ENCODE measurements at regions not wholly inside any gene's neighbourhood (a gene's known extent, or its start where the extent isn't known, plus 50 kb on each side); places are given as distances from the start of the nearest gene placed in this dataset.

DNA sequence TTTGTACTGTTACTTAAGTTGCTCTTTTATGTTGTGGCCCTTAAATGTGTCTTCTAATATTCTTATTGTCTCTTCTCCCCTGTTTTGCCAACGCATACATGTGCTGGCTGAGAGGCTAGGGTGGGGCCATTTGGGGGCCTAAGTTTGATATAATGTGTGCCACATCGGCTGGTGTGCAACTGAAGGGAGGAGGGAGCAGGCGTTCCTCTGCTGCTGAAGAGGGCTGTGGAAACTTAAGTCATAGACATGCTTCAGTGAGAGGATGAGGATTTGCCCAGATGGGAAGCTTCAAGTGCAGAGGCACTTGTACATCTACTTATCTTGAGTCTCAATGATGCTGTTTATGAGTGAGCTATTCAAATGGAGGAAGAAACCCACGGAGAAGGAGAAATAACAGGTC lies 630.6 kb downstream of the LMO4 start:
- TF ChIP-seq CTCF (IDR thresholded peaks at IDR 0.05; ENCODE audit: insufficient read depth, low read length, poor library complexity, severe bottlenecking): no peak
- Histone ChIP-seq H3K36me3 (ENCODE audit: control insufficient read depth, insufficient read depth, low read length) (no peaks in the 10 kb centered on the region), H3K4me3 (ENCODE audit: low read depth, low read length) (no peak overlapping the region), H3K27me3 (ENCODE audit: control insufficient read depth, insufficient read depth, low read length) (no peaks in the 10 kb centered on the region)
- no peak for DNase-seq (ENCODE audit: low read depth)

- H3K4me3 ChIP-seq (ENCODE audit: low read depth, low read length): no peak overlapping the region
- DNase-seq (ENCODE audit: low read depth): no peak
- no peak for TF ChIP-seq CTCF (IDR thresholded peaks at IDR 0.05; ENCODE audit: insufficient read depth, low read length, poor library complexity, severe bottlenecking)
- no peaks in the 10 kb centered on the region for H3K27me3 ChIP-seq (ENCODE audit: control insufficient read depth, insufficient read depth, low read length)
- no peaks in the 10 kb centered on the region for H3K36me3 ChIP-seq (ENCODE audit: control insufficient read depth, insufficient read depth, low read length)
Observed at GRCh38 chr1:87961992-87962391, 633.3 kb downstream of the LMO4 start.

DNA sequence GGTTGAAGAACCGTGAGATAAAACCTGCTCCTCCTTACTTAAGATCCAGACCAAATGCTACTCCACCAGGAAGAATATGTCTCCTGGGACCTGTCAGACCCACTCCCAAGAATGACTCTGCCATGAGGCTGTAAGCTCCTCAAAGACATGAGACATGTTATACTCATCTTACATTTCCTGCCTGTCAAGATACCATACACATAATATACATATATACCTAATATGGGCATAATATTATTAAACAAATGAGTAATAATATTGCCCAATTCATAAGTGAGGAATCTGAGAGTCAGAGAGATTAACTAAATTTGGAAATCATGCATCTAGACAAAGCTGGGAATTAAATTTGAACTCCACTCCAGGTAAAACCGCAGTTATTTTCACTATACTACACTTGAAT lies 634.9 kb downstream of the LMO4 start:
- Histone ChIP-seq H3K36me3 (ENCODE audit: control insufficient read depth, insufficient read depth, low read length) (no peaks in the 10 kb centered on the region), H3K4me3 (ENCODE audit: low read depth, low read length) (no peak overlapping the region), H3K27me3 (ENCODE audit: control insufficient read depth, insufficient read depth, low read length) (no peaks in the 10 kb centered on the region)
- TF ChIP-seq CTCF (IDR thresholded peaks at IDR 0.05; ENCODE audit: insufficient read depth, low read length, poor library complexity, severe bottlenecking): no peak
- DNase-seq (ENCODE audit: low read depth): no peak

GRCh38 chr1:87965193-87965592 lies 636.5 kb downstream of the LMO4 start:
- no peaks in the 10 kb centered on the region for H3K36me3 ChIP-seq (ENCODE audit: control insufficient read depth, insufficient read depth, low read length)
- H3K27me3 ChIP-seq (ENCODE audit: control insufficient read depth, insufficient read depth, low read length): no peaks in the 10 kb centered on the region
- no peak overlapping the region for H3K4me3 ChIP-seq (ENCODE audit: low read depth, low read length)
- DNase-seq (ENCODE audit: low read depth): no peak
- no peak for TF ChIP-seq CTCF (IDR thresholded peaks at IDR 0.05; ENCODE audit: insufficient read depth, low read length, poor library complexity, severe bottlenecking)

- no peak for TF ChIP-seq CTCF (IDR thresholded peaks at IDR 0.05; ENCODE audit: insufficient read depth, low read length, poor library complexity, severe bottlenecking)
- Histone ChIP-seq H3K27me3 (ENCODE audit: control insufficient read depth, insufficient read depth, low read length) (no peaks in the 10 kb centered on the region), H3K36me3 (ENCODE audit: control insufficient read depth, insufficient read depth, low read length) (no peaks in the 10 kb centered on the region), H3K4me3 (ENCODE audit: low read depth, low read length) (no peak overlapping the region)
- DNase-seq (ENCODE audit: low read depth): peak; percentile 37
Observed at GRCh38 chr1:87968197-87968955, 639.7 kb downstream of the LMO4 start.

DNA sequence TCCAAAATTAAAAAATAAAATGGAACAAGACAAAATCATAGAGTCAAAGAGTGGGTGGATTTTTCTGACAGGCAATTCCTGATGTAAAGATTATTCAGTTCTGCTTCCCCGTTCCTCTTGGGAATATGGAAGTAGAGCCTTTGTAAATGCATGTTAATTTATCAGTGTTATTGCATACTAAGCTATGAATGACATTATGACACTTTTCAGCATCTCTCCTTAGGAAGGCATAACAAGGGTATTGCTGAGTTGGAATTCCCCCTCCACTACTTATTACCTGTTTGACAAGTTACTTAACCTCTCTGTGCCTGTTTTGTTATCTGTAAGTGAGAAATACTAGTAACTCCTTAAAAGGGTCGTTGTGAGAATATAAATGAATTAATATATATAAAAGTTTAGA lies 640.4 kb downstream of the LMO4 start:
- H3K36me3 ChIP-seq (ENCODE audit: control insufficient read depth, insufficient read depth, low read length): no peaks in the 10 kb centered on the region

More for the DNA sequence above, 640.4 kb downstream of the LMO4 start:
- no peak for DNase-seq (ENCODE audit: low read depth)
- TF ChIP-seq CTCF (IDR thresholded peaks at IDR 0.05; ENCODE audit: insufficient read depth, low read length, poor library complexity, severe bottlenecking): no peak
- H3K27me3 ChIP-seq (ENCODE audit: control insufficient read depth, insufficient read depth, low read length): no peaks in the 10 kb centered on the region
- H3K4me3 ChIP-seq (ENCODE audit: low read depth, low read length): no peak overlapping the region
